BE2C (cell line): ENCODE measurements at regions not wholly inside any gene's neighbourhood (a gene's known extent, or its start where the extent isn't known, plus 50 kb on each side); places are given as distances from the start of the nearest gene placed in this dataset.

Source experiments
- DNase-seq: peaks from one replicate; pipeline ENCODE4 v3.0.0-alpha.2; 2020
- H3K27me3 ChIP-seq: fragments of 250-450 bp; sonication (Bioruptor Pico); 2 replicates; pipeline ENCODE4 v1.5.1; 2020; ENCODE audit warnings: mild to moderate bottlenecking
- H3K36me3 ChIP-seq: fragments of 250-450 bp; sonication (Bioruptor Pico); 2 replicates; pipeline ENCODE4 v1.5.1; 2020; ENCODE audit warnings: mild to moderate bottlenecking
- H3K4me1 ChIP-seq: fragments of 250-450 bp; sonication (Bioruptor Pico); 2 replicates; pipeline ENCODE4 v1.5.1; 2020
- H3K4me3 ChIP-seq: 2 replicates; pipeline ENCODE4 v1.5.1; 2011; ENCODE audit warnings: low read depth, low read length
- H3K9me3 ChIP-seq: fragments of 250-450 bp; sonication (Bioruptor Pico); 2 replicates; pipeline ENCODE4 v1.5.1; 2020
- CTCF ChIP-seq: IDR thresholded peaks from 2 replicates; pipeline ENCODE4 v1.5.1; 2012; ENCODE audit warnings: mild to moderate bottlenecking, low read depth, low read length

- Histone ChIP-seq H3K4me1 (peaks cover 7% of the 10 kb centered on the region; the same call in 1 of the 2 replicates), H3K27me3 (no peaks in the 10 kb centered on the region), H3K36me3 (no peaks in the 10 kb centered on the region), H3K9me3 (no peaks in the 10 kb centered on the region), H3K4me3 (no peak overlapping the region)
- no peak for DNase-seq
- TF ChIP-seq CTCF: no peak
These were observed 53.0 kb upstream of the HGF start for GRCh38 chr7:81822811-81823210.

GRCh38 chr7:81819861-81820260 lies 50.0 kb upstream of the HGF start:
- Histone ChIP-seq H3K4me1 (peaks cover 19% of the 10 kb centered on the region), H3K4me3 (no peak overlapping the region), H3K27me3 (no peaks in the 10 kb centered on the region), H3K36me3 (no peaks in the 10 kb centered on the region), H3K9me3 (no peaks in the 10 kb centered on the region)
- TF ChIP-seq CTCF: no peak
- DNase-seq: no peak
